Stomach (tissue), 4 donors: ENCODE measurements at regions not wholly inside any gene's neighbourhood (a gene's known extent, or its start where the extent isn't known, plus 50 kb on each side); places are given as distances from the start of the nearest gene placed in this dataset.

ENCODE experiments used
- CTCF ChIP-seq, 7 experiments: fragments of 450-650 bp in 4 of 7; fragments of 200-600 bp in 3 of 7; sonication (generic) in 3 of 7; IDR thresholded peaks; one replicate each; pipeline ENCODE4 v1.5.1; 2016 to 2019; ENCODE audit warnings: antibody characterized with exemption in 7 of 7, control low read depth in 2 of 7, mild to moderate bottlenecking in 1 of 7
- POLR2A ChIP-seq, 4 donors: fragments of 450-650 bp; IDR thresholded peaks; one replicate each; pipeline ENCODE4 v1.6.1; 2016; ENCODE audit warnings: antibody characterized with exemption in 4 of 4, control low read depth in 2 of 4, mild to moderate bottlenecking in 1 of 4, moderate library complexity in 1 of 4
- POLR2AphosphoS5 ChIP-seq, 3 donors: sonication (generic); formaldehyde crosslinking; IDR thresholded peaks; one replicate each; pipeline ENCODE4 v1.6.1; 2016; ENCODE audit warnings: antibody characterized with exemption in 3 of 3

GRCh38 chr1:187517546-187517945 is 688.8 kb downstream of the PLA2G4A start:
- TF ChIP-seq CTCF (IDR thresholded peaks at IDR 0.05), result no peak
- TF ChIP-seq POLR2A (IDR thresholded peaks at IDR 0.05), result no peak
- no peak for TF ChIP-seq POLR2AphosphoS5 (IDR thresholded peaks at IDR 0.05)
